ENCODE measurements at regions not wholly inside any gene's neighbourhood (a gene's known extent, or its start where the extent isn't known, plus 50 kb on each side); places are given as distances from the start of the nearest gene placed in this dataset.

DNA sequence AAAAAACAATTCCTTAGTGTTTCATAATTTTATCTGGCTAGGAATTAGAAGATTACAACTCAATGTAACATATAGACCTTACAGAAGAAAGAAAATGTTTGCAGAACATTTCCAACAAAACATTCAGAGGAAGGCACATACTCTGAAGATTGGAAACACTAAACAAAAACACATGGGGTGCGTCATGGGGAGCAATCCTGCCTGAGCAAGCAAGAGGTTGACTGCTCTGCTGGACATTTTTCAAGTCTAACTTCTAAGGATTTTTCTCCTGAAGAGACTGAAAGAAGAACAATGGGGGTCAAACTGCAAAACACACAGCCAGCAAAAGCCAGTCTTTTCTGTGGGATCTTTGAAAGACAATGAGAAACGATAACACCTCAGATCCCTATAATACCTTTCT lies 182.8 kb downstream of the GUCY2F start:
- Histone ChIP-seq H3K4me3 (no peak overlapping the region), H3K4me1 (ENCODE audit: control insufficient read depth in 5 of 5, insufficient read depth in 5 of 5, low read length in 5 of 5) (no peaks in the 10 kb centered on the region), H3K9me3 (ENCODE audit: control insufficient read depth in 4 of 4, insufficient read depth in 3 of 4, low read length in 3 of 4) (no peaks in the 10 kb centered on the region), H3K9ac (ENCODE audit: insufficient read depth in 1 of 2, low read length in 2 of 2) (no peak overlapping the region), H3K27ac (ENCODE audit: low read depth in 1 of 2, low read length in 1 of 2) (no peak overlapping the region), H3K27me3 (ENCODE audit: control insufficient read depth in 3 of 3, insufficient read depth in 3 of 3, low read length in 2 of 3) (peaks cover 3 to 48% (median 19%) of the 10 kb centered on the region in 3 donors), H3K36me3 (ENCODE audit: control insufficient read depth in 4 of 4, insufficient read depth in 4 of 4, low read length in 4 of 4) (no peaks in the 10 kb centered on the region)
- no peak for ATAC-seq (ENCODE audit: insufficient read depth, low FRiP score)
- 55 to 57% methylated on average over 2 of the region's 2 CpGs for WGBS, 2 donors
- DNase-seq: no peak
- no peak for TF ChIP-seq CTCF (IDR thresholded peaks at IDR 0.05; ENCODE audit: control extremely low read depth, extremely low read depth)

DNA sequence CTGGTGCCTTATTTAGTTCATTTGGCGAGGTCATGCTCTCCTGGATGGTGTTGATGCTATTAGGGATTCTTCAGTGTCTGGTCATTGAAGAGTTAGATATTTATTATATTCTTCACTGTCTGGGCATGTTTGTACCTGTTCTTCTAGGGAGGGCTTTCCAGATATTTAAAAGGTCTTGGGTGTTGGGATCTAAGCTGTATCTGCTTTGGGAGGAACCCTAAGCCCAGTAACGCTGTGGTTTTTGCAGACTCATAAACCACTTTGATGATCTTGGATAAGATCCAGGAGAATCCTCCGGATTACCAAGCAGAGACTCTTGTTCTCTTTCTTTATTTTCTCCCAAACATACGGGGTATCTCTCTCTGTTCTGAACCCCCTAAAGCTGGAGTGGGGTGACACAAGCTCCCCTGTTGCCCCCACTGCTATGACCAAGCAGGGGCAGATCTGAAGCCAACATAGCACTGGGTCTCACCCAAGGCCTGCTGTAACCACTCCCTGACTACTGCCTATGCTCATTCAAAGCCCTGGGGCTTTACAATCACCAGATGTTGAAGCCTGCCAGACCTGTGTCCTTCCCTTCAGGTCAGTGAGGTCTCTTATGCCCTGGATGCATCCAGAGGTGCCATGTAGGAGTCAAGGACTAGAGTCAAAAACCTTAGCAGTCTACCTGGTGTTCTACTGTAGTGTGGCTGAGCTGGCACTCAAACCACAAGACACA lies 187.6 kb downstream of the GUCY2F start:
- no peak for TF ChIP-seq CTCF (IDR thresholded peaks at IDR 0.05; ENCODE audit: control extremely low read depth, extremely low read depth)
- H3K36me3 ChIP-seq (ENCODE audit: control insufficient read depth in 4 of 4, insufficient read depth in 4 of 4, low read length in 4 of 4): no peaks in the 10 kb centered on the region
- H3K9me3 ChIP-seq (ENCODE audit: control insufficient read depth in 4 of 4, insufficient read depth in 3 of 4, low read length in 3 of 4): no peaks in the 10 kb centered on the region
- no peak overlapping the region for H3K4me3 ChIP-seq
- H3K27me3 ChIP-seq (ENCODE audit: control insufficient read depth in 3 of 3, insufficient read depth in 3 of 3, low read length in 2 of 3): peaks cover 3 to 27% (median 5%) of the 10 kb centered on the region in 3 donors
- no peak overlapping the region for H3K27ac ChIP-seq (ENCODE audit: low read depth in 1 of 2, low read length in 1 of 2)
- DNase-seq (no peak), ATAC-seq (ENCODE audit: insufficient read depth, low FRiP score) (no peak)
- H3K9ac ChIP-seq (ENCODE audit: insufficient read depth in 1 of 2, low read length in 2 of 2): no peak overlapping the region
- no peaks in the 10 kb centered on the region for H3K4me1 ChIP-seq (ENCODE audit: control insufficient read depth in 5 of 5, insufficient read depth in 5 of 5, low read length in 5 of 5)
- WGBS, 2 donors: 67 to 83% methylated on average over 4 of the region's 4 CpGs

- no peak overlapping the region for H3K27ac ChIP-seq (ENCODE audit: low read depth in 1 of 2, low read length in 1 of 2)
- peaks cover 0 to 15% (median 5%) of the 10 kb centered on the region in 3 donors for H3K27me3 ChIP-seq (ENCODE audit: control insufficient read depth in 3 of 3, insufficient read depth in 3 of 3, low read length in 2 of 3)
- H3K9ac ChIP-seq (ENCODE audit: insufficient read depth in 1 of 2, low read length in 2 of 2): no peak overlapping the region
- DNase-seq (no peak), ATAC-seq (ENCODE audit: insufficient read depth, low FRiP score) (no peak)
- WGBS, 2 donors: 97 to 100% methylated on average over 1 of the region's 1 CpG
- no peaks in the 10 kb centered on the region for H3K4me1 ChIP-seq (ENCODE audit: control insufficient read depth in 5 of 5, insufficient read depth in 5 of 5, low read length in 5 of 5)
- TF ChIP-seq CTCF (IDR thresholded peaks at IDR 0.05; ENCODE audit: control extremely low read depth, extremely low read depth): no peak
- no peaks in the 10 kb centered on the region for H3K9me3 ChIP-seq (ENCODE audit: control insufficient read depth in 4 of 4, insufficient read depth in 3 of 4, low read length in 3 of 4)
- H3K4me3 ChIP-seq: no peak overlapping the region
- no peaks in the 10 kb centered on the region for H3K36me3 ChIP-seq (ENCODE audit: control insufficient read depth in 4 of 4, insufficient read depth in 4 of 4, low read length in 4 of 4)
Measured at GRCh38 chrX:109283870-109284269, 198.0 kb downstream of the GUCY2F start.
